ENCODE measurements at regions not wholly inside any gene's neighbourhood (a gene's known extent, or its start where the extent isn't known, plus 50 kb on each side); places are given as distances from the start of the nearest gene placed in this dataset.

DNA sequence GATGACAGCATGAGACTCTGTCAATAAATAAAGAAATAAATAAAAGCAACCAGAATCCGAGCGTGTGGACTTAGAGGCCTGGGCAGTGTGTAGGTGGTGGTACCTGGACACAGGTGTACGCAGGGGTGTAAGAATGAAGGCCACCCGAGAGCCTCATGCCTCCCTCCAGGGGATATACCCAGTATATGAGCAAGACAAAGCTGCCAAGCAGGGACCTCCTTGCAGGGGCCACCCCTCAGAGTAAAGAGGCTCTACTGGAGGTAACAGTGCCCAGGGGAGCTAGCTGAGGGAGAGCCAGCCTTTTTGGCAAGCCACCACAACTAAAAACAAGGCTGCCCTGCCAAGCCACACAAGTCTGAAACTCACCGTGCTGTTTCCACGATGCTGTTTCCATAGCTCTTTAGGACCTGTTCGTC is 179.2 kb upstream of the RAB4A start:
- Mint-ChIP-seq H3K27ac (ENCODE audit: unreplicated experiment) (no peak overlapping the region), H3K9me3 (ENCODE audit: unreplicated experiment) (no peaks in the 10 kb centered on the region), H3K27me3 (ENCODE audit: unreplicated experiment) (peaks cover 25% of the 10 kb centered on the region), H3K4me3 (ENCODE audit: unreplicated experiment) (no peak overlapping the region), H3K4me1 (ENCODE audit: unreplicated experiment) (peaks cover 12% of the 10 kb centered on the region), H3K36me3 (ENCODE audit: unreplicated experiment) (no peaks in the 10 kb centered on the region)
- TF ChIP-seq, protein P1, sequence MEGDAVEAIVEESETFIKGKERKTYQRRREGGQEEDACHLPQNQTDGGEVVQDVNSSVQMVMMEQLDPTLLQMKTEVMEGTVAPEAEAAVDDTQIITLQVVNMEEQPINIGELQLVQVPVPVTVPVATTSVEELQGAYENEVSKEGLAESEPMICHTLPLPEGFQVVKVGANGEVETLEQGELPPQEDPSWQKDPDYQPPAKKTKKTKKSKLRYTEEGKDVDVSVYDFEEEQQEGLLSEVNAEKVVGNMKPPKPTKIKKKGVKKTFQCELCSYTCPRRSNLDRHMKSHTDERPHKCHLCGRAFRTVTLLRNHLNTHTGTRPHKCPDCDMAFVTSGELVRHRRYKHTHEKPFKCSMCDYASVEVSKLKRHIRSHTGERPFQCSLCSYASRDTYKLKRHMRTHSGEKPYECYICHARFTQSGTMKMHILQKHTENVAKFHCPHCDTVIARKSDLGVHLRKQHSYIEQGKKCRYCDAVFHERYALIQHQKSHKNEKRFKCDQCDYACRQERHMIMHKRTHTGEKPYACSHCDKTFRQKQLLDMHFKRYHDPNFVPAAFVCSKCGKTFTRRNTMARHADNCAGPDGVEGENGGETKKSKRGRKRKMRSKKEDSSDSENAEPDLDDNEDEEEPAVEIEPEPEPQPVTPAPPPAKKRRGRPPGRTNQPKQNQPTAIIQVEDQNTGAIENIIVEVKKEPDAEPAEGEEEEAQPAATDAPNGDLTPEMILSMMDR (IDR thresholded peaks at IDR 0.05), result no peak
- DNase-seq (ENCODE audit: extremely low spot score, unreplicated experiment), result no peak

- TF ChIP-seq, protein P1 (IDR thresholded peaks at IDR 0.05), result no peak
- Mint-ChIP-seq H3K4me1 (ENCODE audit: unreplicated experiment) (peaks cover 8% of the 10 kb centered on the region), H3K9me3 (ENCODE audit: unreplicated experiment) (no peaks in the 10 kb centered on the region), H3K27me3 (ENCODE audit: unreplicated experiment) (peaks cover 24% of the 10 kb centered on the region), H3K27ac (ENCODE audit: unreplicated experiment) (no peak overlapping the region), H3K4me3 (ENCODE audit: unreplicated experiment) (no peak overlapping the region), H3K36me3 (ENCODE audit: unreplicated experiment) (no peaks in the 10 kb centered on the region)
- DNase-seq (ENCODE audit: extremely low spot score, unreplicated experiment), result no peak
These were observed 178.3 kb upstream of the RAB4A start for GRCh38 chr1:229092377-229093237.

DNA sequence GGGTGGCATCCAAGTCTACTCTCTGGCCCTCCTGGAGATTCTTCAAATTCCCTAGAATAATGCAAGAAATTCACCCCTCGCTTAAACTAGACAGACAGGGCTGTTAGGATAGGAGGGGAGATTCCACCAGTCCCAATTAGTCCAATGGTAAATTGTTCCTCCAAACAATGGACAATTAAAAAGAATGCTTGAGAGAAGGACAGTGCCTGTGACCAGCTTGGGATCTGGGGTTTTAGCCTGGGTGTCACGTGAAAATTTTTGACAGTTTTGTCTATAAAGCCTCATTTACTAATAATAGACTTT is 177.7 kb upstream of the RAB4A start:
- Mint-ChIP-seq H3K9me3 (ENCODE audit: unreplicated experiment) (no peaks in the 10 kb centered on the region), H3K36me3 (ENCODE audit: unreplicated experiment) (no peaks in the 10 kb centered on the region), H3K27me3 (ENCODE audit: unreplicated experiment) (peaks cover 24% of the 10 kb centered on the region), H3K4me1 (ENCODE audit: unreplicated experiment) (peaks cover 8% of the 10 kb centered on the region), H3K4me3 (ENCODE audit: unreplicated experiment) (no peak overlapping the region), H3K27ac (ENCODE audit: unreplicated experiment) (no peak overlapping the region)
- TF ChIP-seq, protein P1 (IDR thresholded peaks at IDR 0.05), result no peak
- DNase-seq (ENCODE audit: extremely low spot score, unreplicated experiment), result no peak

DNA sequence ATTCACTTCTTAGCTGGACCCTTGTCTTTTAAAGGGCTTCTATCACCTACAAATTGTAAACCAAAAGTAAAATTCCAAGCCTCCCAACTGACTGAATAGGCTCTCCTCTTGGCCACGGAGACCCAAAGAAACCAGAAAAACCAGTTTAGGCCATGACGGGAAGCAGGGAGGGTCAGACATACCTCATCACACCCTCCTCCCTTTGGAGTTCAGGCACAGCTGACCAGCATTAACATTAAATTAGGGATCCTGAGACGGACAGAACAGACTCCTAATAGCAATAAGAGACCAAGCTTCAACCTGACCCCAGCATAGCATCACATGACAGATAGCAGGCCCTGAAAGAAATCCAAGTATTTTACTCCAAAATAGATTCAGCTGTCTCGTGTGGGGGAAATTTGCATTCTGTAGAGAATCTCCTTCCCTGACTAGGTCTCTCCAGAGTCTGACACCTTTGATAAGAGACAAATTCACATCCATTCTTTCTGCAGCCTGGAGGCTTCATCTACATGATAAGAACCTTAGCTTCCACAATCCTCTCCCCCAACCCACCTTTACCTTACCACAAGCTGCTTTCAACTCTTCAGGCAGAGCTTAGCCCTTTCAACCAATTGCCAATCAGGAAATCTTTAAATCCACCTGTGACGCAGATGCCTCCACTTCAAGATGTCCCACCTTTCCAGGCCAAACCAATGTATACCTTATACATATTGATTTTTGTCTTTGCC is 177.1 kb upstream of the RAB4A start:
- H3K27me3 Mint-ChIP-seq (ENCODE audit: unreplicated experiment), result peaks cover 24% of the 10 kb centered on the region
- peaks cover 8% of the 10 kb centered on the region for H3K4me1 Mint-ChIP-seq (ENCODE audit: unreplicated experiment)
- H3K27ac Mint-ChIP-seq (ENCODE audit: unreplicated experiment), result no peak overlapping the region
- TF ChIP-seq, protein P1 (IDR thresholded peaks at IDR 0.05), result no peak
- no peaks in the 10 kb centered on the region for H3K9me3 Mint-ChIP-seq (ENCODE audit: unreplicated experiment)
- H3K4me3 Mint-ChIP-seq (ENCODE audit: unreplicated experiment), result no peak overlapping the region
- DNase-seq (ENCODE audit: extremely low spot score, unreplicated experiment), result no peak
- H3K36me3 Mint-ChIP-seq (ENCODE audit: unreplicated experiment), result no peaks in the 10 kb centered on the region

Data from osteocyte (in vitro differentiated cells).